Activated CD4-positive, CD25-positive, alpha-beta regulatory T cell treated with anti-CD3 and anti-CD28 coated beads, Interleukin-2, amount 50 U/mL, for 72 hours (primary cell): ENCODE measurements at regions not wholly inside any gene's neighbourhood (a gene's known extent, or its start where the extent isn't known, plus 50 kb on each side); places are given as distances from the start of the nearest gene placed in this dataset.
"Not testable (repeated sequence)": the region's sequence is repeated elsewhere in the genome, so short reads cannot be mapped to it uniquely, and the experiment has no call there.

Experiments
- DNase-seq: peaks from one replicate; pipeline ENCODE4 v3.0.0; 2021

DNA sequence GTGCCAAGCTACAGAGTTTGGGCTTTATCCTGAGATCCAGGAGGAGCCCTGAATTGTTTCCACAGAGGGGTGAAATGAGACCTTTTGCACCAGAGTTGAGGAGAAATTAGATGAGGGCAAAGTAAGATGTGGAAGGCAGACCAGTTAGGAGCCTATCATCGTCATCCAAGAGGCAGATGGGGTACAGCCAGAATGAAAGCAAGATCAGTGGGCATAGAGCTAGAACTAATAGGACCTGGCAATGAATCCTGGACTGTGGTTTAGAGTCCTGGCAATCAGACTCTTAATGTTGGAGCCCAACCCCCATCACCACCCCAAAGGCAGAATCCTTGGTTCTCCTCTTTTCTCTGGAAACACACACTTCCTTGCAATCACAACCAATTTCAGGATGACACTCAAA, 166.6 kb upstream of the HMGA2 start:
- DNase-seq = no peak

DNA sequence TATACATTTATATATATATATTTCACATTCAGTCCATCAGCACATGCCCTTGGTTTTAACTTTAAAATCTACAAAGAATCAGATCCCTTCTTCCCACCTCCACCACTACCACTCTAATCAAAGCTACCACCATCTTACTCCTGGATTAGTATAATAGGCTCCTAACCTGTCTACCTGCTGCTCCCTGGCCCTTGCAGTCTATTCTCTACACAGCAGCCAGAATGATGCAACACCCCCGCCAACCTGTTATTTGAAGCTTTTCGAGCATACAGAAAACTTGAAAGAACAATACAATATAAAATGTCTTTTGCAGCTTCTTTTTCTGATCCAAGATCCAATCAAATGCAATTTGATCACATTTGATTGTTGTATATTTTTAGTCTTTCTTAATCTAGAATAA, 165.9 kb upstream of the HMGA2 start:
- DNase-seq = no peak

DNA sequence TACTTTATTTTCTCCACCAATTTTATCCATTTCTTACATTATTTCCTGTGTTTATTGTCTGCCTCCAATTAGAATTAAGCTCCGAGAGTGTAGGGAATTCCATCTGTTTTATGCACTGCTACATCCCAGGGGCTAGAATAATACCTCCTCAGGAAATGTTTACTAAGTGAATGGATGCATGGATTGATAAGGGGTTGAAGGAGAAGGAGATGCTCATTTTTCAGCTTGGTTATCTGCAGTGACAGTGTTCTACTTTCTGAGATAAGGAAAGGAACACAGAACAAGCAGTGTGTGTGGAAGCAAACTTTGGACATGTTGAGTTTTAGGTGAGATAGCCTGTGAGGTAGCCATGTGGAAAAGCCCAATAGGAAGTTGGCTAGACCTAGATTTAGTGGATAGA, 164.6 kb upstream of the HMGA2 start:
- DNase-seq = no peak

DNA sequence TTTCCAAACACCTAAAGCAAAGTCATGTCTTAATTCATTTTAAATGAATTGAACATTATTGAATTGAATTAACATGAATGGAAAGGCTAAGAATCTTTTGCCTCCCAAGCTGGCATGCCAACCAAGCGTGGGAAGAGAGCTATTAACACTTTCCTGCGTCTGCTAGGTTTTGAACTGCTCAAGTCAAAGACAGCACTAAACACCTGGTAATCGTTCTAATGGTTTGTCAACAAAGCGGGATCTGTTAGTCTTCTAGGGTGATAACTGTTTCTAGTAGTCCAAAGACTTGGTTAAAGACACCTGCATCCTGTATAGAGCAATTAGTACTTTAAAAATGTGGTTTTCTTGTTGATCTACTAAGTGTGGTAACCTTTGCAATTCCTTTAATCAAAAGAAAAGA, 164.2 kb upstream of the HMGA2 start:
- no peak for DNase-seq

DNA sequence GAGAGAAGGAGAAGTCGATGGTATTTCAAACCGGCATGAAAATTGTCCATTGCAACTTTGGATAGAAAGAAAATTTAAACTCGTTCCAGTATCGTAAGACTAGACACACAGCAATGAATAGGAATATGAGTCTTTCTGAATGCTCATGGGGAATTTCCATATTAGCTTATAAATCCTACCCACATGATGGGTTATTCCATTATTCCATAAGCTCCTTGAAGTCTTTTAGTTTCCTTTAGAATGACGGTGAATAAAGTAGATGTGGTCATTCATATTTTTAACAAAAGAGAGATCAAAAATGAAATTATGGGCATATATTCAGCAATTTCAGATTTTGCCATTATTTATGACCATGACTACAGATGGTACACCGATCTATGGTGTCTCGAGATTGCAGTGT, 163.4 kb upstream of the HMGA2 start:
- DNase-seq = no peak

DNA sequence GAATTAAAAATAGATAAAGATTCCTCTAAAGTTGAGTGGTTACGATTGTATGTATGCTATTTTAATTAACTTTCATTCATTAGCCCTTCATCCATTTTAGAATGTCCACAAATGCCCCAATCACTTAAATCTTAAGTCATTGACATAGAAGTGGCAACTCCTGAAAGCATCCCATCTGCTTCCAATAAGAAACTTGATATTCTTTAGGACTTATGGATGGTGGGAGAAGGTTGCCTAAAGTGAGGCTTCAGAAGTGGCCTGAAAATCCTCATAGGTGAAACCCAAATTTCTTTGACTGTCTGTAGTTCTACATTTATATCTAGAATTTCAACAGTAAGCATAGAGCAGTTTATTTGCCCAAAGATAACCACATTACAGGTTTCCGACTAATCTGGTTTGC, 161.7 kb upstream of the HMGA2 start:
- no peak for DNase-seq

DNA sequence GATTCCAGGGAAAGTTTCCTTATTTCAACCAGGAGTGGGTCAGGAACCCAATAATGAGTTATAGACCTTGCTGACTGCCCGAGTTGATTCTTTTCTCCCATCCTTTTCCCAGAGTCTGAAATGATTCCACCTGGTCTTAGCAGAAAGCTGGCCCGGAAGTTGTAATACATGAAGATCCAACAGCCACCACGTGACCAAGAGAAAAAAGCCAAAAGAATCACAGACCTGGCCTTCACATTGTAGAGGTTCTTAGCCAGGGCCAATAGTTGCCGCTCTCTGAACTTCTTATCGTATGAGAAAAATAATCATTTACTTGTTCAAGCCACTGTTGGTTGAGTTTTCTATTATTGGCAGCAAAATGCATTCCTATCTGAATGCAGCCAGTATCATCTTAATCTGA, 161.2 kb upstream of the HMGA2 start:
- no peak for DNase-seq

DNA sequence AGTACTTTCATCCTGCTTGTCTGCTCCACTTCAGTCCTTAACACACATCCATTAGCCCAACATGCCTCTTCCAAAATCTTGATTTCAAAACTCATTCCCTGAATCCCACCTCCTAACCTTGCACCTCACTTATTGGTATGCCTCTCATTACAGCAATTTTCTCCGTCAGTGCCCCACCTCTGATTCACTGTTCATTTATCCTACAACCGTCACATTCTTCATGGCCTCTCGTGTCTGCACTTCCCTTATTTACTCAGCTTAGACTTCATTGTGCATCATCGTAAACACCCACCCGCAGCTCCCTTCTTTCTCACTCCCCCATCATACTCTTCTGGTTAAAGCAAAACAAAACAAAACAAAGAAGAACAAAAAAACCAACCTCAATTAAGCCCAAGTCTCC, 160.6 kb upstream of the HMGA2 start:
- no peak for DNase-seq

DNA sequence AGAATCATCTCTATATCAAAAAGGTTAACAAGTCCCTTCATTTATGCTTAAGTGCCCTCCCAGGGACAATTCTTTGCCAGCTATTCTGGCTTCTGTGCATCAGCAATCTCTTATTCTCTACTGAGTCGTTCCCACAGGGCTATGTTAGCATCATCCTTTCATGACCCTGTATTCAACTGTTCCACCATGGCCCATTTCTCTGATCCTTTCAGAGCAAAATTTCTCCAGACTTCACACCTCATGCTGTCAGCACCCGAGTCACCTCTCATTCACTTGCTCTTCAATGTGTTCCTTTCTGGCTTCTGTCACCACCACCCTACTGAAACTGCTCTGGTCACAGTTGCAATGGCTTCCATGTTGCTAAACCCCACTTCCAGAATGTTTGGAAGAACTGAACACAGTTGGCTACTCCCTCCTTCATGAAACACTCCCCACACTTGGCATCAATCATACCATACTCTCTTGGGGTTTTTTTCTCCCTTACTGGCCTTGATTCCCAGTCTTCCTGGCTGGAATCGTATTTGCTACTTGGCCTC, 159.5 kb upstream of the HMGA2 start:
- no peak for DNase-seq

DNA sequence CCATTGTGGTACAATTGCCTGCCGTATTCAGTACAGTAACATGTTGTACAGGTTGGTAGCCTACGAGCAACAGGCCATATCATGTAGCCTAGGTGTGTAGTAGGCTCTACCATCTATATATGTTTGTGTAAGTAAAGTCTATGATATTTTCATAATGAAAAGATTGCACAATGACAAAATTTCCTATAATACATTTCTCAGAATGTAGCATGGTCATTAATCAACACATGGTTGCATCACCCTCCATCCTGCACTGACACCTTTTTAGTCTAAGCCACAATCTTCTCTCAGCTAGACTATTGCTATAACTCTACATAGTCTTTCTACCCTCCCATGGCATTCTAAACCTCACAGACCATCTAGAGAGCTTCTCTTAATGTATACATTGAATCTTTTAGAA, 158.5 kb upstream of the HMGA2 start:
- DNase-seq = no peak

DNA sequence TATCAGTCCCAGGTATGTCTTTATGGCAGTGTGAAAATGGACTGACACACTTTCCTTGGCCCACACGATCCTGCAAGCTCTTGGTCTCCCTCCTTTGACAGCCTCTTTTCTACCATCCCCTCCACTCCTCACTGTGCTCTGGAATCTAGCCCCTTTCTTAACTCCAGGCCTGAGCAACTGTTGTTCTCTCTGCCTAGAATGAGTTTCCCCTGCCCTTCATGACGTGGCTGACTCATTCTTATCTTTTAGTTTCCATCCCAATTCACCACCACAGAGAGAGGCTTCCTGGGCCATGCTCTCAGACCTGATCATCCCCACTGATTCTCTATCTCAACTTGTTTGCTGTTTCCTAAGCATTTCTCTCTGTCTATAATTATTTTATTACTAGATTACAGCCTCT, 157.4 kb upstream of the HMGA2 start:
- DNase-seq = no peak

DNA sequence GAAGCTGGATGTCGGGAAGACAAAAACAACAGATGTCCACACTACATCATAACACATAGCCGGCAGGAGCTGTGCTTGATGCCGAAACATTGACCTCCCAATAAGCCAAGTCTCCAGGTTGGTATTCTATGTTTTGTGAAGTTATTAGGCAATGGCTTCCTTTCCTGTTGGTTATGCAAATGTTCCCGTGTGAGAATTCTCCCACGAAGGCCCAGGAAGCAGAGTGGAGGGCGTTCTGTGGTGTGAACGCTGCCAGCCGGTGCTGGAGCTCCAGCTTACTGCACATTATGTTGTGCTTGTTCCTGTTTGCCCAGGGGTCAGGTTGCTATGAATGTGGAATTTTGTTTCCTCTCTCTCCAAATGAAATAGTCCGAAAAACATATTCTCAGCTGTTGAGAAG, 156.4 kb upstream of the HMGA2 start:
- DNase-seq = no peak

DNA sequence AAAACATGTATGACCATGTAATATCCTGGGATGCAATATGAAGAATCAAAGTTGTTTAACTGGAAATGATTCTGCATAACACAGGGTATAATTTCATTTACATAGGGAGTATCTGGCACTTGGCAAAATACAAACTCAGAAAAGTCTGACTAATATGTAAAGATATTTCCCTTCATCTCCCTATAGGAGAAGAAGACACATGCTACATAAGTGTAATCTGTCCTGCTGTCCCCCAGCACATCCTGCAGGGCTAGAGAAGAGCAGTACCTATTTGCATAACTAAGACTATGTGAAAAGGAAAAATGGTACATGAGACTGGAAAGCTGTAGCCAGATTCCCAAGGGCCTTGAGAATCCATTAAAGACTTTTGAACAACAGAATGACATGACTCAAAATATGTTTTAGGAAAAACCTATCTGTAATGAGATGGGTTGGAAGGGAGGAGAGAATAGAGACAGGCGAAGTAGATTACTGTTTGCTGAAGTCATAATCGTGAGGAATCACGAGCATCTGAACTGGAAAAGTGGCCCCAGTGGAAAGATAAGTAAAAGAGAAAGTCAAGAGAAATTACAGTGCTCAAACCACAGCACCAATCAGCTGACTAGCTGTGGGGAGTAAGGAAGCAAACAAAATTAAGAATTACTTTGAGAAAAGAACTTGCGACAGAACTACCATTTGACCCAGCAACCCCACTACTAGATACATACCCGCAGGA, 155.1 kb upstream of the HMGA2 start:
- DNase-seq = no peak

DNA sequence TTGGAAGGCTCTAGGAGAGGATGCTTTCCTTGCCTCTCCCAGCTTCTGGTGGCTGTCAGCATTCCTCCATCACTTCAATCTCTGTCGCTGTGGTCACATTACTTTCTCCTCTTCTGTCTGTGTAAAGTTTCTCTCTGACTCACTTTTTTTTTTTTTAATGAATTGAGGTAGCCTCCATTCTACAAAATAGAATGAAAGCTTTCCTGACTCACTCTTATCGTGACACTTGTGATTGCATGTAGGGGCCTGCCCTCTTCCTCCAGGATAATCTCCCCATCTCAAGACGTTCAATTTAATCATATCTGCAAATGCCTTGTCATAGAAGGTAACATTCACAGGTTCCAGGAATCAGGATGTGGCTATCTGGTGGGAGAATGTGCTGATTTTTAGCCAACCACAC, 153.5 kb upstream of the HMGA2 start:
- DNase-seq = no peak

DNA sequence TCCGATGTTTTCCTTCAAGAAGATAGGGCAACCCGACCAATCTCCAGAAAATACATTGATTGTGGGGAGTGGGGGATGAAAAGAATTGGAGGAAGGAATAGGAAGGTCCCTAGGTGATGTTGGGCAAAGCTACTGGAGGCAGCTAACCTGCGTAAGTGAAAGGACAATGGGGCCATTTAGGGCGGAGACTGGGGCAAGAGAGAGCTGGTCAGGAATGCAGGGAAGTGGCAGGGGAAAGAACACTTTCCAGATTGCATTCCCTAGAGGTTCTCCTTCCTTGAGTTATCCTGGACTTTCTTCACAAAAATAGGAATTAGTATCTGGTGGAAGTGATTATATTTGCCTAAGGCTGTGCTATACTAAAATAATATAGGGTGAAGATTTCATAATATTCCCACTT, 151.8 kb upstream of the HMGA2 start:
- DNase-seq = no peak

DNA sequence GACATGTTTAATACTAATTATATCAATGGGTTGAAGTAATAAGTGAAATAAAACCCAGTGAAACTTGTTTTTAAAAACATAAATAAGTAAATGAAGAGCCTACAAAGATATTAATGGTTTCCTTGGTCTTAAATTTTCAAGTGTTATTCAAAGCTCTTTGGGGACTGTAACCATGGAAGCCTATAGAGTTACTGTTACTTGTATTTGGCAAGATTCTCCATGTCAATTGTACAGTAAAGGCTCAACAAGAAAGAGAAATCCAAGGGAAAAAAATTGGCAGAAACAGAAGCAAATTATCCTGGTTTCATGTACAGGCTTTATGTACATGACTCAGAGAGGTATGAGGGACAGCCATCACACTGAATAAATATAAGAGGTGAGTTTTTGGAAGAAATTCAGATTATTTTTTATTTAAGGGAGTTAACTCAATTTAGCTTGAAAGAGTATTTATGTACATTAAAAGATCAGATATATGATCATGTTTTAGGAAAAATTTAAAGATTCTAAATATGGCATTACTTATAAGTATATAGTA, 151.1 kb upstream of the HMGA2 start:
- DNase-seq = no peak

DNA sequence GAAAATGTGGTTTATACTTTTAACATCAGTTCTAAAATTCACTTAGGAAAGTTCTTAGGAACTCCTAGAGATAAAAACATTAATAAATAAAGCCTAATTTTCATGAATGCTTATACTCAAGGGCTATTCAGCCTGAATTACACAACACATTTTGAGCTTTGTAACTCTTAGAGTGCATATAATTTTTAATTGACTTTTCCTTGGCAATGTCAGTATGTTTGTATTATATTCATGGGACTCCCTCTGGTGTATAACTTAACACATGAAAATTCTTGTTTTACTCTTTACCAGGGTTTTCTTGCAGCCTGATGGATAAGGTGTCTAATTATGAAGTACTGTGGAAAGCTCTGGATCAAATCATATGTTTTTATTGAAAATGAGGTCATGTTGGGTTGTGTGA, 150.6 kb upstream of the HMGA2 start:
- DNase-seq = no peak

DNA sequence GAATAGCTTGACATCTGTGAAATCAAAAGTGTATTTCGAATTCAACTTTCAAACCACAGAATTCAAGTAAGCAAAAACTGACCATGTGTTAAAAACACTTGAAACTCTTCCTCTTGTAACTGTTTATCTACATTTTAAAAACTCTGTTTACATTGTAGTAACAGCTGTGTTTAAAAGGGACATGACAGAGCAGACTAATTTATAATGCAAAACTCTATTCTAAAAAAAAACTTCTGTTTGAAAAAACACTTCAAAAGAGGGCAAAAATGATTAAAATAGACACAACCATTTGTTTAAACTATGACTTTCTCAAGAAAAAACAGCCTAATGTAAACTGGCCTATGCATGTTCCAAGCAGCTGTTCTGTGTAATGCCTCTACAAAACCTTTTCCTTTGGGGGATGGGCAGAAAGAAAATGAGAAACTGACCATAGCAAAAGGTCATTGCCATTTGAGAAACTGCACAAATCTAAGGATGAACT, 149.1 kb upstream of the HMGA2 start:
- DNase-seq = no peak

DNA sequence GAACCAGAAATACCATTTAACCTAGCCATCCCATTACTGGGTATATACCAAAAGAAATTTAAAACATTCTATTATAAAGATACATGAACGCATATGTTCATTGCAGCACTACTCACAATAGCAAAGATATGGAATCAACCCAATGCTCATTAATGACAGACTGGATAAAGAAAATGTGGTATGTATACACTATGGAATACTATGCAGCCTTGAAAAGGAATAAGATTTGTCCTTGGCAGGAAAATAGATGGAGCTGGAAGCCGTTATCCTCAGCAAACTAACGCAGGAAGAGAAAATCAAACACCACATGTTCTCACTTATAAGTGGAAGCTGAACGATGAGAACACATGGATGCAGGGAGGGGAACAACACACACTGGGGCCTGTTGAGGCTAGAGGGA, 146.1 kb upstream of the HMGA2 start:
- not testable (repeated sequence) for DNase-seq

DNA sequence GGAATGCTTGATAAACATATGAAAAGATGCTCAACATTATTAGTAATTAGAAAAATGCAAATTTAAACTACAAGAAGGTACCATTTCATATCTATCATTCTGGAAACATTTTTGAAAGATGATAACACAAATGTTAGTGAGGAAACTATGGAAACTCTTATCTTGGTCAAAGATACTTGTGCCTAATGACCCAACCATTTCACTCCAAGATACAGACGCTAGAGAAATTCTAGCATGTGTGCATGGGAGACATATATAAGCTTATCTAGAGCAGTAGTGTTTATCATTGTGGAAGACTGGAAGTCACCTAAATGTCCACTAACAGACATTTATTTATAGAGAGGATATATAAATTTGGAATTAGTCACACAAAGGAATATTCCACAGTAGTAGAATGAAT, 143.1 kb upstream of the HMGA2 start:
- no peak for DNase-seq

DNA sequence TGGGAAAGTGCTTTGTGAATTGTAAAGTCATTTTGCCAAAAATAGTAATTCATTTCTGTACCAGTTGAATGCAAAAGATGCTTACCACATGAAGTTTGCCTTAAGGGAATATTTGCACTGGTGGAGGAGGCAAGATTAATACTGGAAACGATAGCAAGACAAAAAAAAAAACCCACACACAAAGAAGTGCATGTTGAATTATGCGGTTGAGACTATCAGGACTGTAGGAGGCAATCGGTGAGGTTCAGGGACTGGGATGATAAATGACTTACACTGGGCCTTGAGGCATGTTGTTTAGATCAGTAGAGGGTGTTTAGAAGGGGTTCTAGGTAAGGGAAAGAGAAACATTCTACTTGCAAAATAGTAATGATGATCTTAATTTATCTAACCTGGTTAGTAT, 142.2 kb upstream of the HMGA2 start:
- no peak for DNase-seq

DNA sequence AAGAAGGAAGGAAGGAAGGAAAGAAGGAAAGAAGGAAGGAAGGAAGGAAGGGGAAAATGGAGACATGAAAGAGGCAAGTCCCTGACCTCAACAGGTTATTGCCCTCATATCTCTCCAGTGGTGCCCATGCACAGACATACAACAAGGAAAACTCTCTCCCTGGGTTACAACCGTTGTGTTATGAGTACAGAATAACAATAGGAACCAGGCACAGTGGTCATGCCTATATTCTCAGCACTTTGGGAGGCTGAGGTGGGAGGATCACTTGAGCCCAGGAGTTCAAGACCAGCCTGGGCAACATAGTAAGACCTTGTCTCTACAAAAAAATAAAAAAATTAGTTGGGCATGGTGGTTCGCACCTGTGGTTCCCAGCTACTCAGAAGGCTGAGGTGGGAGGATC, 139.4 kb upstream of the HMGA2 start:
- DNase-seq = no peak

DNA sequence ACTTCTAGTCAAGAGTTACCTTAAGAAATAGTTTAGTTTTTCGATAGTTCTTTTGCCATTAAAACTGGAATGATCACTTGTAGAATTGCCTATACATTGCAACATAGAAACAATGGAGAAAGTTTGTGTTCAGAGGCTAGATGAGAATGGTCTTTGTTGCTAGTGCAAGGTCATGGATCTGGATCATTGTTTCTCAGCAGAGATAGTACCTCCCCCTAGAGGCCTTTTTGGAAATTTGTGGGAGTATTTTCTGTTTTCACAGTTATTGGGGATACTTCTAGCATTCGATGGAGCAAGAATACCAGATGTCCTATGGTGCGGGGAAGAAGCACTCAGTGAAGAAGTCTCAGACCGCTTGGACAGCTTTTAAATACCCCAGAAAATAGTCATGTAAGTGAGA, 138.8 kb upstream of the HMGA2 start:
- DNase-seq = no peak

DNA sequence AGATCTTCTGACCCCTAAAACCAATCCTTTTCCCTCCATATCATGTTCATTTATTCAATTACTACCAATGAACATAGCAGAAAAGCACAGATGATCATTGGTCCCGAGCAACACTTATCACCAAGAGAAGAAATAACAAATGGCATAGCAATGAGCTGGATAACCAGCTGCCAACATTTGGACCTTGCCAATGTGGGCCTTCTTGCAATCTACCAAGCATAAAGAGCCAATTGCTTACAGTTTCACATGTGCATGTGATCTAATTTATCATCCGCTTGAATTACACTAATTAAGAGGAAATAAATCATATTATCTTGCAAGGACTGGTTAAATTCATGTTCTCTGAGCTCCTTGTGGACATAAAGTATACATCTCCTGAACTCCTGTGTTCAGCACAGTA, 134.8 kb upstream of the HMGA2 start:
- DNase-seq = no peak

DNA sequence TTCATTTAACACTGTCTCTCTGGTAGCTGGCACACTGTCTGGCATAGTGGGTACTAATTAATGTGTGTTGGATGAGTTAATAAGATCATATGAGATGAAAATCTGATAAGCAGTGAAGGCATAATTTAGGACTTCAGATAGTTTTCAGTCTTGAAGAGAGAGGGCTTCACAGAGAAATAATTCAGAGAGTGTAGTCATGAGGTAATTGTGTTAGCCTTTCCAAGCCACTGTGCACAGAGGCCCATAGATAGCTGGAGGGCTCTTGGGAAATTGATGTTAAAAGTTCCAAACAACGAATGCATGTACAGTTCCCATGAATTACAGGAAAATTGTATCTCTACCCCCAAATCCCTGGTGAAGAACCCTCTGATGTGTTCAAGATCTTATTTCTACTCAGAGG, 133.8 kb upstream of the HMGA2 start:
- DNase-seq = no peak
